Neural cell (in vitro differentiated cells): ENCODE measurements at regions not wholly inside any gene's neighbourhood (a gene's known extent, or its start where the extent isn't known, plus 50 kb on each side); places are given as distances from the start of the nearest gene placed in this dataset.

Source experiments
- H2AFZ ChIP-seq: fragments of 200-600, 300-800 bp; sonication (generic), shearing (Covaris generic); 2 replicates; pipeline ENCODE4 v1.6.0; 2014; ENCODE audit warnings: low read depth, mild to moderate bottlenecking, antibody characterized with exemption, low read length, moderate library complexity
- H3F3A ChIP-seq: fragments of 200-600 bp; shearing (Covaris generic); 2 replicates; pipeline ENCODE4 v1.6.1; 2016; ENCODE audit warnings: mild to moderate bottlenecking, moderate library complexity, mixed read lengths, antibody characterized with exemption, low read length; ENCODE audit not compliant: insufficient read depth, poor library complexity, severe bottlenecking
- H3K27ac ChIP-seq: fragments of 200-600, 300-800 bp; sonication (generic), shearing (Covaris generic); 2 replicates; pipeline ENCODE4 v1.5.1; 2014; ENCODE audit warnings: mild to moderate bottlenecking, low read length, moderate library complexity
- H3K27me3 ChIP-seq: fragments of 300-800, 200-600 bp; sonication (generic), shearing (Covaris generic); 2 replicates; pipeline ENCODE4 v1.6.0; 2014; ENCODE audit warnings: mild to moderate bottlenecking, low read depth, low read length, moderate library complexity; ENCODE audit not compliant: insufficient read depth
- H3K36me3 ChIP-seq: fragments of 300-800, 200-600 bp; sonication (generic), shearing (Covaris generic); 2 replicates; pipeline ENCODE4 v1.5.1; 2014; ENCODE audit warnings: mild to moderate bottlenecking, antibody characterized with exemption, low read length, moderate library complexity; ENCODE audit not compliant: insufficient read depth
- H3K4me2 ChIP-seq: fragments of 300-800, 200-600 bp; sonication (generic), shearing (Covaris generic); 2 replicates; pipeline ENCODE4 v1.6.0; 2014; ENCODE audit warnings: mild to moderate bottlenecking, low read length
- H3K4me3 ChIP-seq: fragments of 300-800, 200-600 bp; sonication (generic), shearing (Covaris generic); 2 replicates; pipeline ENCODE4 v1.5.1; 2014; ENCODE audit warnings: mild to moderate bottlenecking, low read length, moderate library complexity
- H3K79me2 ChIP-seq: fragments of 200-600 bp; shearing (Covaris generic); replicated peaks from 2 replicates; pipeline ENCODE4 v1.6.0; 2014; ENCODE audit warnings: mild to moderate bottlenecking, low read length, moderate library complexity; ENCODE audit not compliant: insufficient read depth
- H3K9ac ChIP-seq: fragments of 300-800, 200-600 bp; sonication (generic), shearing (Covaris generic); 2 replicates; pipeline ENCODE4 v1.6.1; 2016; ENCODE audit warnings: mild to moderate bottlenecking, low read length, mixed read lengths
- H3K9me2 ChIP-seq: fragments of 200-600 bp; shearing (Covaris generic); 2 replicates; pipeline ENCODE4 v1.6.1; 2016; ENCODE audit warnings: mild to moderate bottlenecking, low read length, mixed read lengths; ENCODE audit not compliant: insufficient read depth
- H3K9me3 ChIP-seq: fragments of 200-600, 300-800 bp; sonication (generic), shearing (Covaris generic); 2 replicates; pipeline ENCODE4 v1.6.1; 2016; ENCODE audit warnings: mild to moderate bottlenecking, mixed run types, low read length, moderate library complexity, mixed read lengths
- H4K20me1 ChIP-seq: fragments of 200-600 bp; shearing (Covaris generic); 2 replicates; pipeline ENCODE4 v1.6.1; 2016; ENCODE audit warnings: mild to moderate bottlenecking, mixed run types; ENCODE audit not compliant: insufficient read depth
- CTCF ChIP-seq: fragments of 450-650 bp; IDR thresholded peaks from 2 replicates; pipeline ENCODE4 v1.5.1; 2014; ENCODE audit warnings: antibody characterized with exemption, mild to moderate bottlenecking, moderate library complexity; ENCODE audit not compliant: poor library complexity, severe bottlenecking
- EP300 ChIP-seq: fragments of 450-650 bp; conservative IDR thresholded peaks from 2 replicates; pipeline ENCODE4 v1.6.1; 2014; ENCODE audit warnings: antibody characterized with exemption, mild to moderate bottlenecking, moderate library complexity; ENCODE audit not compliant: poor library complexity, severe bottlenecking
- EZH2 ChIP-seq: fragments of 200-600, 300-800 bp; shearing (Covaris generic), sonication (generic); IDR thresholded peaks from 2 replicates; pipeline ENCODE4 v1.6.1; 2014; ENCODE audit warnings: antibody characterized with exemption, low read length, borderline replicate concordance, mild to moderate bottlenecking; ENCODE audit not compliant: insufficient read depth, poor library complexity, severe bottlenecking
- MXI1 ChIP-seq: fragments of 450-650 bp; conservative IDR thresholded peaks from 2 replicates; pipeline ENCODE4 v1.6.1; 2014; ENCODE audit warnings: antibody characterized with exemption, mild to moderate bottlenecking; ENCODE audit not compliant: poor library complexity, severe bottlenecking
- POLR2AphosphoS5 ChIP-seq: IDR thresholded peaks from 2 replicates; pipeline ENCODE4 v1.6.1; 2012
- SMC3 ChIP-seq: fragments of 450-650 bp; conservative IDR thresholded peaks from 2 replicates; pipeline ENCODE4 v1.6.1; 2014; ENCODE audit warnings: antibody characterized with exemption, mild to moderate bottlenecking, moderate library complexity; ENCODE audit not compliant: poor library complexity
- TAF1 ChIP-seq: IDR thresholded peaks from 2 replicates; pipeline ENCODE4 v1.6.1; 2012; ENCODE audit warnings: low read depth
- TF ChIP-seq, protein P1 (sequence below): IDR thresholded peaks from 2 replicates; pipeline ENCODE4 v1.6.1; 2012; ENCODE audit warnings: borderline replicate concordance

DNA sequence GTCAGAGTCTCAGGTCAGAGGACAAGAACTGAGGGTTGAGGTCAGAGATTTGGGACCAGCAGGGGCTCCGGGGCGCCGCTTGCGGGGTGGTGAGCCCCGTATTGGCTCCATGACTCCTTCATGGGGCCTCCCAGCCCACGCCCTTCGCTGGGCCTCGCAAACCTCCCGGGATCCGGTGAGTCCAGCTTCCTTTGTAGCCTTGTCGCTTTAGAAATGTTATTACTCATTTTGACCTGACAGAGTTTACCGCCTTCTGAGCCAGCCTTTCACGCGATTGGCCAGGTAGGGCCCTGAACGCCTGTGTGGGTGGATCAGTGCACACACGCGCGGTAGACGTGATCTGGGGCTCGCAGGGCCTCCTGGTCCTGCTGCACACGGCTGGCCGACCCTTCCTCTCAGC lies 181.1 kb downstream of the ERMARD start:
- H3K4me2 ChIP-seq = no peak overlapping the region
- no peak overlapping the region for H3K4me3 ChIP-seq
- H3F3A ChIP-seq = no peaks in the 10 kb centered on the region
- no peak for TF ChIP-seq EZH2
- TF ChIP-seq, protein P1, sequence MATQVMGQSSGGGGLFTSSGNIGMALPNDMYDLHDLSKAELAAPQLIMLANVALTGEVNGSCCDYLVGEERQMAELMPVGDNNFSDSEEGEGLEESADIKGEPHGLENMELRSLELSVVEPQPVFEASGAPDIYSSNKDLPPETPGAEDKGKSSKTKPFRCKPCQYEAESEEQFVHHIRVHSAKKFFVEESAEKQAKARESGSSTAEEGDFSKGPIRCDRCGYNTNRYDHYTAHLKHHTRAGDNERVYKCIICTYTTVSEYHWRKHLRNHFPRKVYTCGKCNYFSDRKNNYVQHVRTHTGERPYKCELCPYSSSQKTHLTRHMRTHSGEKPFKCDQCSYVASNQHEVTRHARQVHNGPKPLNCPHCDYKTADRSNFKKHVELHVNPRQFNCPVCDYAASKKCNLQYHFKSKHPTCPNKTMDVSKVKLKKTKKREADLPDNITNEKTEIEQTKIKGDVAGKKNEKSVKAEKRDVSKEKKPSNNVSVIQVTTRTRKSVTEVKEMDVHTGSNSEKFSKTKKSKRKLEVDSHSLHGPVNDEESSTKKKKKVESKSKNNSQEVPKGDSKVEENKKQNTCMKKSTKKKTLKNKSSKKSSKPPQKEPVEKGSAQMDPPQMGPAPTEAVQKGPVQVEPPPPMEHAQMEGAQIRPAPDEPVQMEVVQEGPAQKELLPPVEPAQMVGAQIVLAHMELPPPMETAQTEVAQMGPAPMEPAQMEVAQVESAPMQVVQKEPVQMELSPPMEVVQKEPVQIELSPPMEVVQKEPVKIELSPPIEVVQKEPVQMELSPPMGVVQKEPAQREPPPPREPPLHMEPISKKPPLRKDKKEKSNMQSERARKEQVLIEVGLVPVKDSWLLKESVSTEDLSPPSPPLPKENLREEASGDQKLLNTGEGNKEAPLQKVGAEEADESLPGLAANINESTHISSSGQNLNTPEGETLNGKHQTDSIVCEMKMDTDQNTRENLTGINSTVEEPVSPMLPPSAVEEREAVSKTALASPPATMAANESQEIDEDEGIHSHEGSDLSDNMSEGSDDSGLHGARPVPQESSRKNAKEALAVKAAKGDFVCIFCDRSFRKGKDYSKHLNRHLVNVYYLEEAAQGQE = no peak
- TF ChIP-seq TAF1 = no peak
- no peaks in the 10 kb centered on the region for H3K36me3 ChIP-seq
- H2AFZ ChIP-seq = no peak overlapping the region
- no peak overlapping the region for H3K27ac ChIP-seq
- no peaks in the 10 kb centered on the region for H3K79me2 ChIP-seq
- no peaks in the 10 kb centered on the region for H3K9me2 ChIP-seq
- H3K27me3 ChIP-seq = no peaks in the 10 kb centered on the region
- H3K9ac ChIP-seq = no peak overlapping the region
- no peaks in the 10 kb centered on the region for H4K20me1 ChIP-seq
- no peaks in the 10 kb centered on the region for H3K9me3 ChIP-seq

DNA sequence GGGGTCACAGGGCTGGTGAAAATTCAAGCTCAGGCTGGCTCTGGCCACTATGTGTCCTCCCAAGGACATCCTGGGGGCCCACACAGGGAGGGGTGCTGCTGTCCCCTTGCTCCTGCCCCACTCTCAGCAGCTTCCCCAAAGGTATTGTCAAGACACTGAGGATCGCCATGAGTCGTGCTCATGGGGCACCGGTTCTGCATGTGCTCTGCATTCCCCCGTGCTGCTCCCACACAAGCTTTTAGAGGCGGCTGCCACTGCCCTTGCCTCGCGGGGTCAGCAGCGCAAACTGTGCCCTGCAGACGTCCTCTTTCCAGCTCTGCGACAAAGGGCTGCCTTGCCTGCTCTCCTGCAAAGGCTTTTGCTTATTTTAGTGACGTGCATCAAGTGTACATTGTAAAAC lies 179.8 kb downstream of the ERMARD start:
- Histone ChIP-seq H3K27ac (no peak overlapping the region), H3K79me2 (no peaks in the 10 kb centered on the region), H3K9me3 (no peaks in the 10 kb centered on the region), H4K20me1 (no peaks in the 10 kb centered on the region), H3K36me3 (no peaks in the 10 kb centered on the region), H3K4me3 (no peak overlapping the region), H3K4me2 (no peak overlapping the region), H3K9ac (no peak overlapping the region), H3F3A (no peaks in the 10 kb centered on the region), H2AFZ (no peak overlapping the region), H3K9me2 (no peaks in the 10 kb centered on the region), H3K27me3 (no peaks in the 10 kb centered on the region)
- no peak for TF ChIP-seq EP300
- TF ChIP-seq, protein P1 = no peak
- no peak for TF ChIP-seq POLR2AphosphoS5
- TF ChIP-seq MXI1 = no peak
- TF ChIP-seq CTCF = no peak
- TF ChIP-seq EZH2 = no peak
- TF ChIP-seq SMC3 = no peak
- TF ChIP-seq TAF1 = no peak
